ENCODE measurements at regions not wholly inside any gene's neighbourhood (a gene's known extent, or its start where the extent isn't known, plus 50 kb on each side); places are given as distances from the start of the nearest gene placed in this dataset.
"Not testable (repeated sequence)": the region's sequence is repeated elsewhere in the genome, so short reads cannot be mapped to it uniquely, and the experiment has no call there.

DNA sequence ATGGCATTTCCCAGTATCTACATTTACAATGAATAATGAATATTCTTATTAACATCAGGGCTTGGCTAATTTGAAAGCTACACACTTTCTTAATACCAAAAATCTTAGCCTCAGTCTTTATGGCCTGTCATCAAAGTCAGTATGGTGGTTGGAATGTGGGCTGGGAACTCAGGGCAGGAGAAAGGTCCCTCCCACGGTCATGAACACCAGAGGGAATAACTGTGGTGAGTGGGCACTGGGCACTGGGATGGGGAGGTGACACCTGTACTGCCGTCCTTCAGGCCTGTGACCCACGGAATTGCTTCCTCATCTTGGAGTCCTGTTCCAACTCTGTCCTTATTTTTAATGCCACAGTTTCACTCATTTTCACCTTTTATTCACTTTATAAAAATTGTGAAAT lies 276.9 kb upstream of the PLPP4 start:
- H3K4me3 Mint-ChIP-seq, result no peak overlapping the region
- no peaks in the 10 kb centered on the region for H3K9me3 Mint-ChIP-seq
- no peak overlapping the region for H3K27ac Mint-ChIP-seq
- H3K4me1 Mint-ChIP-seq, result no peaks in the 10 kb centered on the region
- H3K27me3 Mint-ChIP-seq (ENCODE audit: low read depth), result peaks cover 8% of the 10 kb centered on the region
- TF ChIP-seq, protein P1, sequence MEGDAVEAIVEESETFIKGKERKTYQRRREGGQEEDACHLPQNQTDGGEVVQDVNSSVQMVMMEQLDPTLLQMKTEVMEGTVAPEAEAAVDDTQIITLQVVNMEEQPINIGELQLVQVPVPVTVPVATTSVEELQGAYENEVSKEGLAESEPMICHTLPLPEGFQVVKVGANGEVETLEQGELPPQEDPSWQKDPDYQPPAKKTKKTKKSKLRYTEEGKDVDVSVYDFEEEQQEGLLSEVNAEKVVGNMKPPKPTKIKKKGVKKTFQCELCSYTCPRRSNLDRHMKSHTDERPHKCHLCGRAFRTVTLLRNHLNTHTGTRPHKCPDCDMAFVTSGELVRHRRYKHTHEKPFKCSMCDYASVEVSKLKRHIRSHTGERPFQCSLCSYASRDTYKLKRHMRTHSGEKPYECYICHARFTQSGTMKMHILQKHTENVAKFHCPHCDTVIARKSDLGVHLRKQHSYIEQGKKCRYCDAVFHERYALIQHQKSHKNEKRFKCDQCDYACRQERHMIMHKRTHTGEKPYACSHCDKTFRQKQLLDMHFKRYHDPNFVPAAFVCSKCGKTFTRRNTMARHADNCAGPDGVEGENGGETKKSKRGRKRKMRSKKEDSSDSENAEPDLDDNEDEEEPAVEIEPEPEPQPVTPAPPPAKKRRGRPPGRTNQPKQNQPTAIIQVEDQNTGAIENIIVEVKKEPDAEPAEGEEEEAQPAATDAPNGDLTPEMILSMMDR (IDR thresholded peaks at IDR 0.05; ENCODE audit: unreplicated experiment in 3 of 3), result no peak
- no peaks in the 10 kb centered on the region for H3K36me3 Mint-ChIP-seq (ENCODE audit: low read depth)

DNA sequence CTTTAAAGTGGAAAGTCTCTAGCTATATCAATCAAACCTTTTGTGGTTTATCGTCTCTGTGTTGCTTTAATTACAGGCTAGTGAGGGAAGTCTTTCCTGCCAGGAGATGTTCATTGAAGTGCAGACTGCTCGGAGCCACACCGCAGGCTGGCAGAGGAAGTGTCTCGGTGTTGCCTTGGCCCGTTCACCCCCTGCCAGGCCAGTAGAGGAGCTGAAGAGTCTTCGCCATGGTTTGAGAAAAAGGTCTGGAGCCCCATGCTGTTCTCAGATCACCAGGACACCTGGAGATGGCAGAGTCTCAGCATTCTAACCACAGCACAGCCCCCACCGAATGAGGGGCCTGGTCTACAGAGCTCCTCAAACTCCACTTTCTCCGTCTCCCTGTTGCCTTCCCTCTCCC lies 275.9 kb upstream of the PLPP4 start:
- Mint-ChIP-seq H3K4me1 (no peaks in the 10 kb centered on the region), H3K36me3 (ENCODE audit: low read depth) (no peaks in the 10 kb centered on the region), H3K27me3 (ENCODE audit: low read depth) (peaks cover 8% of the 10 kb centered on the region), H3K4me3 (no peak overlapping the region), H3K27ac (no peak overlapping the region), H3K9me3 (no peaks in the 10 kb centered on the region)
- TF ChIP-seq, protein P1 (IDR thresholded peaks at IDR 0.05; ENCODE audit: unreplicated experiment in 3 of 3), result no peak

GRCh38 chr10:120182431-120182830 lies 274.6 kb upstream of the PLPP4 start:
- H3K4me1 Mint-ChIP-seq, result no peaks in the 10 kb centered on the region
- H3K27me3 Mint-ChIP-seq (ENCODE audit: low read depth), result peaks cover 8% of the 10 kb centered on the region
- no peaks in the 10 kb centered on the region for H3K9me3 Mint-ChIP-seq
- H3K27ac Mint-ChIP-seq, result no peak overlapping the region
- H3K36me3 Mint-ChIP-seq (ENCODE audit: low read depth), result no peaks in the 10 kb centered on the region
- H3K4me3 Mint-ChIP-seq, result no peak overlapping the region
- TF ChIP-seq, protein P1 (IDR thresholded peaks at IDR 0.05; ENCODE audit: unreplicated experiment in 3 of 3), result no peak

DNA sequence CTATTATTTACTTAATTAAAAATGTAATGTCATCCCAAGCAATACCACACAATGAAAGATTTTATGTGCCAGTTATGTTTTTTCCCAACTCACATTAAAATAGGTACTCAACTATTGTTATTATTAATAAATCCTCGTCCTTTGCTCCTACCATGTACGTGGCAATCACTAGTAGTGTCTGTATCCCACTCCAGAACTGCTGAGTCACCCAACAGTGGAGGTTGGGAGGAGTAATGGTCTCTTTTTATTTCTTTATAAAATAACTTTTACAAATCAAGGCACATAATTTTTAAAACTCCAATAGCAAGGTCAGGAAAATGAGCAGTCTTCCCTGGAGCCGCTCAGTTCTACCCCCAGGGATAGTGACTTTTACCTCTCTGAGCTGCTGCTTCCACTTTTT lies 273.5 kb upstream of the PLPP4 start:
- TF ChIP-seq, protein P1 (IDR thresholded peaks at IDR 0.05; ENCODE audit: unreplicated experiment in 3 of 3), result no peak
- H3K9me3 Mint-ChIP-seq, result no peaks in the 10 kb centered on the region
- no peak overlapping the region for H3K4me3 Mint-ChIP-seq
- no peaks in the 10 kb centered on the region for H3K36me3 Mint-ChIP-seq (ENCODE audit: low read depth)
- no peak overlapping the region for H3K27ac Mint-ChIP-seq
- no peaks in the 10 kb centered on the region for H3K4me1 Mint-ChIP-seq
- peaks cover 8% of the 10 kb centered on the region for H3K27me3 Mint-ChIP-seq (ENCODE audit: low read depth)

GRCh38 chr10:120184547-120185337 lies 272.3 kb upstream of the PLPP4 start:
- no peaks in the 10 kb centered on the region for H3K4me1 Mint-ChIP-seq
- H3K9me3 Mint-ChIP-seq, result no peaks in the 10 kb centered on the region
- H3K27me3 Mint-ChIP-seq (ENCODE audit: low read depth), result peaks cover 8% of the 10 kb centered on the region
- no peaks in the 10 kb centered on the region for H3K36me3 Mint-ChIP-seq (ENCODE audit: low read depth)
- H3K4me3 Mint-ChIP-seq, result no peak overlapping the region
- H3K27ac Mint-ChIP-seq, result no peak overlapping the region
- TF ChIP-seq, protein P1 (IDR thresholded peaks at IDR 0.05; ENCODE audit: unreplicated experiment in 3 of 3), result no peak

DNA sequence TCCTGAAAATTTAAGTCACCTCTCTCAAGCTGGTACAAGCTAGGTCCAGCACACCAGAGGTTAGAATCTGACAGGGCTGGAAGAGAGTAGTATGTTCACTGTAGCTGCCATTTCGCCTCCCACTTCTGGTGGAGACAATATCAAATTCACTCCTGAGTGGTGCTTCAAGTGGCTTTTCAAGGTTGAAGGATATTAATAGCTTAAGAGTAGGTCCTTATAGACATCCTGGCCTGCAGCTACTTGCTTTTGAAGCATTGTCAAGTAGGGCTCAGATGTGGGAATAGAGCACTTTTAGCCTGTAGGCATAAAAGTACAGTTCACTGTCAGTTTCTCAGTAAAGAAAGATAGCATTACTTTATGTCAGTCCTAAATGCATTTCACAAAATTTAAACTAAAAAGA lies 270.5 kb upstream of the PLPP4 start:
- peaks cover 5% of the 10 kb centered on the region for H3K27me3 Mint-ChIP-seq (ENCODE audit: low read depth)
- H3K27ac Mint-ChIP-seq, result no peak overlapping the region
- TF ChIP-seq, protein P1 (IDR thresholded peaks at IDR 0.05; ENCODE audit: unreplicated experiment in 3 of 3), result no peak
- no peaks in the 10 kb centered on the region for H3K9me3 Mint-ChIP-seq
- H3K36me3 Mint-ChIP-seq (ENCODE audit: low read depth), result no peaks in the 10 kb centered on the region
- no peaks in the 10 kb centered on the region for H3K4me1 Mint-ChIP-seq
- H3K4me3 Mint-ChIP-seq, result no peak overlapping the region

DNA sequence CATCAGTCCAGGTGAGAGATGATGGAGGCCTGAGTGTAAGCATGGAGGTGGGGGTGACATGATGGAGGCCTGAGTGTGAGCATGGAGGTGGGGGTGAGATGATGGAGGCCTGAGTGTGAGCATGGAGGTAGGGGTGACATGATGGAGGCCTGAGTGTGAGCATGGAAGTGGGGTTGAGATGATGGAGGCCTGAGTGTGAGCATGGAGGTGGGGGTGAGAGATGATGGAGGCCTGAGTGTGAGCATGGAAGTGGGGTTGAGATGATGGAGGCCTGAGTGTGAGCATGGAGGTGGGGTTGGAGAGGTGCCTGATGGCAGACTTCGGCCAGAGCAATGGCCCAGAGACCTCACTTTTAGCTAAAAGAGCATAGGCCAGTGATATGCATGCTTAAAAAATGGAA lies 269.9 kb upstream of the PLPP4 start:
- H3K27me3 Mint-ChIP-seq (ENCODE audit: low read depth); H3K4me3 Mint-ChIP-seq; H3K36me3 Mint-ChIP-seq (ENCODE audit: low read depth); H3K9me3 Mint-ChIP-seq; H3K4me1 Mint-ChIP-seq; H3K27ac Mint-ChIP-seq: not testable (repeated sequence)
